ENCODE measurements at regions not wholly inside any gene's neighbourhood (a gene's known extent, or its start where the extent isn't known, plus 50 kb on each side); places are given as distances from the start of the nearest gene placed in this dataset.

- TF ChIP-seq CTCF (IDR thresholded peaks at IDR 0.05) (no peak), POLR2A (IDR thresholded peaks at IDR 0.05) (no peak)
- Histone ChIP-seq H3K4me1 (no peaks in the 10 kb centered on the region), H3K9me3 (no peaks in the 10 kb centered on the region), H3K4me3 (no peak overlapping the region), H3K36me3 (no peaks in the 10 kb centered on the region), H3K27me3 (no peaks in the 10 kb centered on the region), H3K27ac (no peak overlapping the region)
- intact Hi-C loops (cut with DNase I), result no loop called here
- DNase-seq, result no peak
- WGBS, 2 donors, result 87 to 88% methylated on average over 1 of the region's 1 CpG
Observed at GRCh38 chr2:185306119-185306518, 432.5 kb upstream of the FSIP2 start.

- TF ChIP-seq CTCF (IDR thresholded peaks at IDR 0.05) (no peak), POLR2A (IDR thresholded peaks at IDR 0.05) (no peak)
- intact Hi-C loops (cut with DNase I), result no loop called here
- Histone ChIP-seq H3K27ac (no peak overlapping the region), H3K4me3 (no peak overlapping the region), H3K4me1 (no peaks in the 10 kb centered on the region), H3K9me3 (no peaks in the 10 kb centered on the region), H3K36me3 (no peaks in the 10 kb centered on the region), H3K27me3 (no peaks in the 10 kb centered on the region)
- no peak for DNase-seq
- WGBS, 2 donors, result 38 to 59% methylated on average over 2 of the region's 2 CpGs
Observed at GRCh38 chr2:185316383-185316782, 422.2 kb upstream of the FSIP2 start.

- Histone ChIP-seq H3K9me3 (no peaks in the 10 kb centered on the region), H3K4me1 (no peaks in the 10 kb centered on the region), H3K27ac (no peak overlapping the region), H3K27me3 (no peaks in the 10 kb centered on the region), H3K4me3 (no peak overlapping the region), H3K36me3 (no peaks in the 10 kb centered on the region)
- WGBS, 2 donors, result 16 to 33% methylated on average over 2 of the region's 2 CpGs
- TF ChIP-seq CTCF (IDR thresholded peaks at IDR 0.05) (no peak), POLR2A (IDR thresholded peaks at IDR 0.05) (no peak)
- intact Hi-C loops (cut with DNase I), result no loop called here
- DNase-seq, result no peak
Observed at GRCh38 chr2:185318271-185318724, 420.3 kb upstream of the FSIP2 start.

GRCh38 chr2:185335879-185336278, 402.7 kb upstream of the FSIP2 start:
- intact Hi-C loops (cut with DNase I), result no loop called here
- no peaks in the 10 kb centered on the region for H3K4me1 ChIP-seq
- no peak overlapping the region for H3K4me3 ChIP-seq
- no peaks in the 10 kb centered on the region for H3K27me3 ChIP-seq
- 72 to 78% methylated on average over 3 of the region's 3 CpGs for WGBS, 2 donors
- no peak overlapping the region for H3K27ac ChIP-seq
- H3K36me3 ChIP-seq, result no peaks in the 10 kb centered on the region
- H3K9me3 ChIP-seq, result peaks cover 0 to 3% (median 0%) of the 10 kb centered on the region in 3 donors
- TF ChIP-seq POLR2A (IDR thresholded peaks at IDR 0.05) (no peak), CTCF (IDR thresholded peaks at IDR 0.05) (no peak)
- DNase-seq, result no peak

GRCh38 chr2:185337033-185337432, 401.6 kb upstream of the FSIP2 start:
- H3K4me1 ChIP-seq, result no peaks in the 10 kb centered on the region
- intact Hi-C loops (cut with DNase I), result no loop called here
- WGBS, 2 donors, result 50 to 53% methylated on average over 1 of the region's 1 CpG
- DNase-seq, result no peak
- H3K9me3 ChIP-seq, result peaks cover 0 to 3% (median 0%) of the 10 kb centered on the region in 3 donors
- no peak for TF ChIP-seq CTCF (IDR thresholded peaks at IDR 0.05)
- TF ChIP-seq POLR2A (IDR thresholded peaks at IDR 0.05), result no peak
- no peak overlapping the region for H3K4me3 ChIP-seq
- no peaks in the 10 kb centered on the region for H3K27me3 ChIP-seq
- H3K36me3 ChIP-seq, result no peaks in the 10 kb centered on the region
- H3K27ac ChIP-seq, result no peak overlapping the region

Measured in esophagus squamous epithelium (tissue), 5 donors.